Central memory CD8-positive, alpha-beta T cell (primary cell): ENCODE measurements at regions not wholly inside any gene's neighbourhood (a gene's known extent, or its start where the extent isn't known, plus 50 kb on each side); places are given as distances from the start of the nearest gene placed in this dataset.
A peak's percentile ranks its signal among the peaks of the same experiment; 100 is the strongest.

Experiments used
- ATAC-seq: fragments of 150-1000 bp; cut with Tn5 transposase; replicated peaks from 2 replicates; pipeline ENCODE4 v1.10.0; 2022; ENCODE audit warnings: mild to moderate bottlenecking, moderate FRiP score, moderate number of reproducible peaks; ENCODE audit not compliant: poor library complexity, severe bottlenecking; ENCODE audit errors: extremely low read depth
- DNase-seq, 2 donors: peaks; one replicate each; pipeline ENCODE4 v3.0.0; 2021; ENCODE audit warnings: low spot score in 2 of 2
- H3K27ac Mint-ChIP-seq: one replicate; pipeline ENCODE4 v1.8.0; 2022; ENCODE audit warnings: low read depth, mild to moderate bottlenecking, moderate library complexity, mixed read lengths
- H3K27me3 Mint-ChIP-seq: one replicate; pipeline ENCODE4 v1.8.0; 2022; ENCODE audit warnings: mixed read lengths
- H3K36me3 Mint-ChIP-seq: one replicate; pipeline ENCODE4 v1.8.0; 2022; ENCODE audit warnings: mild to moderate bottlenecking, moderate library complexity, mixed read lengths; ENCODE audit not compliant: insufficient read depth
- H3K4me1 Mint-ChIP-seq: one replicate; pipeline ENCODE4 v1.8.0; 2022; ENCODE audit warnings: mixed read lengths
- H3K4me3 Mint-ChIP-seq: one replicate; pipeline ENCODE4 v1.8.0; 2022; ENCODE audit warnings: mild to moderate bottlenecking, moderate library complexity, mixed read lengths
- H3K9me3 Mint-ChIP-seq: one replicate; pipeline ENCODE4 v1.8.0; 2022; ENCODE audit warnings: mixed read lengths

DNA sequence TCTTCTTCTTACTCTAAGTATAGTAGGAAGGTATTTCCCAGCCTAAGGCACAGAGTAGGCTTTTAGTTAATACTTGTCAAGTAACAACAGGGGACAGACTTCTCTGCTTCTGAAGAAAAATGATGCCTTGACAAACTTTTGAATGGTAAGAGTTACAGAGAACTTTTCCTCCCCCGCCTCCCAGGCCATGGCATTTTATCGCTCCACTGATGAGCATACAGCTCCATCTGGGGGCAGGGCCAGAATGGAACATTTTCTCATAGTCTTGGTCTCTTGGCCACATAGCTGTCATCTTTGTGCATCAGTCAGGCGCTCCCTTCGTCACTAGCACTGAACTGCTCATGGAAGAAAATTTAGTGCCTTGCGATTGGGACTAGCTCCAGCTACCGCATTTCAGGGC, 1066.8 kb upstream of the CITED2 start:
- Mint-ChIP-seq H3K36me3 (no peaks in the 10 kb centered on the region), H3K9me3 (no peaks in the 10 kb centered on the region), H3K27ac (no peak overlapping the region), H3K27me3 (no peaks in the 10 kb centered on the region), H3K4me1 (no peaks in the 10 kb centered on the region), H3K4me3 (no peak overlapping the region)
- ATAC-seq (no peak), DNase-seq (no peak)

DNA sequence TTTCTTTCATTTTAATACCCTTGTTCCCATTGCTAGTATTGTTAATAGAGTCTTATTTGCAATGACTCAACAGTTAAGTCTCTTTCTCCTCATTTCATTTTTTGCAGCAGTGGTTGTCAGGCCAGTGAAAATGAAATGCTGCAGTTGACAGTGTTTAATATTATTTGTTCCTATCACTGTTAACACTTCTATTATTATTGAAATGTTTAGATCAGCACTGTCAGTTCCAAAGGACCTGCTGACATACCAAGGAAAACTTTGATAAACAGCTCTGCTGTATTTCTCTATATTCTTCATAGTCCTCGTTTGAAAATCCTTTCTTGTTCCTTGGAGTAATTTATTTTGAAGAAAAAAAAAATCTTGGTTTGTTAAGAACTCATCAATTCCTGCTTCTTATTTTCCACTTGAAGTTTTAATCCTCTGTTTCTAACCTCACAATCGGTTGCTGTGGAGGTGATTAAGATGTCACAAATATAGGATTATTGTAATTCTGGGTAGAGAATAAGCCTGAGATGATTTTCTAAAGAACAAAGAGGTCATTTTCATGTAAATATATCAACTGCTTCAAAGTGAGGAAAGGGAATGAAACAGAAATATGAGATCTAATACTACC, 1065.9 kb upstream of the CITED2 start:
- Mint-ChIP-seq H3K4me1 (no peaks in the 10 kb centered on the region), H3K27ac (peak overlapping the region; percentile 3), H3K9me3 (no peaks in the 10 kb centered on the region), H3K27me3 (no peaks in the 10 kb centered on the region), H3K4me3 (no peak overlapping the region), H3K36me3 (no peaks in the 10 kb centered on the region)
- ATAC-seq (no peak), DNase-seq (no peak)

DNA sequence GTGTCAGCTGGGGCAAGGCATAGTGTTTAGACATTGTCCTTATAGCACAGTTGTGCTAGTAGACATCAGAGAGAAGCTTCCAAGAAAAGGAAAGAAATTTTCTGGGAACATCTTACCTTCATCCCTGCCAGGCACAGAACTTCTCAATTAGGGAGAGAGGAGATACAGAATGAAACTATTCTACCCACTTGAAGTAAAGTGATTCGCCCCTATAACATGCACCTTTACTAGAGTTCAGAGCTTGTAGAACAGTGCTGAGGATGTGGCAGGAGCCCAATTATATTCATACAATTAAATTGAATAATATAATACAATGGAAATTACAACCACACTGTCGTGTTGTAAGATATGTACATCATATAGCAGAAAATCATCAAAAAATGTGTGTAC, 1063.9 kb upstream of the CITED2 start:
- Mint-ChIP-seq H3K27me3 (peaks cover 10% of the 10 kb centered on the region), H3K27ac (no peak overlapping the region), H3K9me3 (no peaks in the 10 kb centered on the region), H3K4me1 (no peaks in the 10 kb centered on the region), H3K36me3 (no peaks in the 10 kb centered on the region), H3K4me3 (no peak overlapping the region)
- DNase-seq, result no peak
- no peak for ATAC-seq

DNA sequence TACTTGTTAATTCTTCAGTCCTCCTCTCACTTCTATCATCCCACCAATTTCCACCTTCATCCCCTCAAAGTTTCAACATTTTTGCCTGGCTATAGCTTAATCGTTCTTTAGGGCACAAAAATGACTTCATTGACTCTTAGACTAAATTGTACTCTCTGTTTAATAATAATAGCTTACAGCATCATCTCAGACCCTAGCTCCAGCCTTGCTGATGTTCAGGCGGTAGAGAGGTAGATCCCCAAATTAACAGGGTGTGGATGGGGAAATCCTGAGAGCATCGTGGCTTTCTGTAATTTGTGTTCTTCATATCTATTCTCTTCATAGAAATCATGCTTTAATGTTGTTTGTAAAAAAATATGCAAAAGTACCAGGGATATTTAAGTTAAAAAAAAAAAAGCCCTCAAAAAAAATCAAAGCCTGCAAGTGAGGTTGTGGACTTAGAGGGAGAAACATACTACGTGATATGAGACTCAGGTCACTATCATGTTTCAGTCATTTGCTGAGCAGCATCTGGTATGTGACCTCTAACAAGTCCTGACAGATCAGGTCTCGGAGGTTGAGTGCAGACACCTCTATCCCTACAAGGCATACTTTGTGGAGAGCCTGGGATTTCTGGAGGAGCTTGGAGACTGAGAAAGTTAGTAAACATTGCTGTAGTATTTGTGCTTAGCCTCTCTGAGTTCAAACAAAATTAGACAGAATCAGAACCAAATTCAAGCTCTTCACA, 1063.3 kb upstream of the CITED2 start:
- no peaks in the 10 kb centered on the region for H3K4me1 Mint-ChIP-seq
- no peaks in the 10 kb centered on the region for H3K9me3 Mint-ChIP-seq

DNA sequence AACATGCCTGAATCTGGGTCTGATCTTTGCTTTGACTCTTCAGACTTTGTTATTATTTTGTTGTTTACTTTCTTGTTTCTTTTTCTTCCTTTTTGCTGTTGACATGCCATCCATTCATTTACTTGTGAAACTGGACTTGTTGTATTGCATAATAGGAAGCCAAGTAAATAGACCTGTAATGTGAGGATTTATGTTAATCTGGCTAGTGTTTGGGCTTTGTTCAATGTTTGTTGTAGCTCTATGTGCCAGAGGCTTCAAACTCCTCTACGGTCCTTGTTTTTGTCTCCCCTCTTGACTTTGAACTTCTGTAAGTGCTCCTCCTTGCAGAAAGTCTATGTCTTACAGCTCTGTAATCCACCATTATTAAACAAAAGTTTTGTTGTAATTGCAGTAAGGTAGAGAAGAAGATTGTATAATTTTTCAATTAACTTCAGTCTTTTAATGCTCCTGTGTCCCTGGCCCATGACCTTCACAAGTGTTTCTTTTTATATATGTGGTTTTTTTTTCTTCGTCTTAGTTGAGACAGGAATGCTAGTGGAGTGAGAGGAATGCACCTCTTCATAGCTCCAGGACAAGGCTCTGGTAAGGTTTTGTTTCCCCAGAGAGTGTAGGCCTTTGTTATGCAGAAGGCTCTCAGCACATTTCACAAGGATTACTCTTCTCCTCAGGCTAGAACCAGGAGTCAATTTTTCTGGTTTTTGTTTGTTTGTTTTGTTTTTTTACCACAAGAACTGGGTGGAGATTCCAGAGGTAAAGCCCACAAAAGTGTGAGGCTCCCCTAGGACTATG, 1061.8 kb upstream of the CITED2 start:
- no peak for ATAC-seq
- peaks cover 19% of the 10 kb centered on the region for H3K27me3 Mint-ChIP-seq
- no peaks in the 10 kb centered on the region for H3K36me3 Mint-ChIP-seq
- DNase-seq, result no peak
- no peak overlapping the region for H3K4me3 Mint-ChIP-seq
- no peaks in the 10 kb centered on the region for H3K4me1 Mint-ChIP-seq
- no peak overlapping the region for H3K27ac Mint-ChIP-seq
- H3K9me3 Mint-ChIP-seq, result no peaks in the 10 kb centered on the region

More for the DNA sequence above, 1063.3 kb upstream of the CITED2 start:
- Mint-ChIP-seq H3K4me3 (no peak overlapping the region), H3K36me3 (no peaks in the 10 kb centered on the region), H3K27me3 (peaks cover 16% of the 10 kb centered on the region), H3K27ac (no peak overlapping the region)
- DNase-seq (no peak), ATAC-seq (no peak)

DNA sequence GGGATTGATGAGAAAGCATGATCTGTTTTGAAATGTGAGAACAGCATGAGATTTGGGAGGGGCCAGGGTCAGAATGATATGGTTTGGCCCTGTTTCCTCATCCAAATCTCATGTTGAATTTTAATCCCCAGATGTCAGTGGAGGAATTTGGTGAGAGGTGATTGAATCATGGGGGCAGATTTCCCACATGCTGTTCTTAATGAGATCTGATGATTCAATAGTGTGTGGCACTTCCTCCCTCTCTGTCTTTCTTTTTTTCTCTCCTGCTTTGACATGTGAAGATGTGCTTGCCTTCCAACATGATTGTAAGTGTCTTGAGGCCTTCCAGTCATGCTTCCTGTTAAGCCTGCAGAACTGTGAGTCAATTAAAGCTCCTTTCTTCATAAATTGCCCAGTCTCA, 1060.3 kb upstream of the CITED2 start:
- ATAC-seq (no peak), DNase-seq (no peak)
- Mint-ChIP-seq H3K27ac (no peak overlapping the region), H3K4me3 (no peak overlapping the region), H3K36me3 (no peaks in the 10 kb centered on the region), H3K27me3 (peaks cover 19% of the 10 kb centered on the region), H3K9me3 (no peaks in the 10 kb centered on the region), H3K4me1 (no peaks in the 10 kb centered on the region)

DNA sequence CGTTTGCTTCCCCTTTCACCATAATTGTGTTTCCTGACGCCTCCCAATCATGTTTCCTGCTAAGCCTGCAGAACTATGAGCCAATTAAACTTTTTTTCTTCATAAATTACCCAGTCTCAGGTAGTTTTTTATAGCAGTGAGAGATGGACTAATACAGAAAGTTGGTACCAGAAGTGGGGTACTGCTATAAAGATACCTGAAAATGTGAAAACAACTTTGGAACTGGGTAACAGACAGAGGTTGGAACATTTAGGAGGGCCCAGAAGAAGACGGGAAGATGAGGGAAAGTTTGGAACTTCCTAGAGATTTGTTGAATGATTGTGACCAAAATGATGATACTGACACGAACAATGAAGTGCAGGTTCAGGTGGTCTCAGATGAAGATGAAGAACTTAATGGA, 1058.6 kb upstream of the CITED2 start:
- Mint-ChIP-seq H3K4me3 (no peak overlapping the region), H3K4me1 (no peaks in the 10 kb centered on the region), H3K27me3 (peaks cover 19% of the 10 kb centered on the region), H3K9me3 (no peaks in the 10 kb centered on the region), H3K36me3 (no peaks in the 10 kb centered on the region), H3K27ac (no peak overlapping the region)
- no peak for DNase-seq
- ATAC-seq, result no peak

DNA sequence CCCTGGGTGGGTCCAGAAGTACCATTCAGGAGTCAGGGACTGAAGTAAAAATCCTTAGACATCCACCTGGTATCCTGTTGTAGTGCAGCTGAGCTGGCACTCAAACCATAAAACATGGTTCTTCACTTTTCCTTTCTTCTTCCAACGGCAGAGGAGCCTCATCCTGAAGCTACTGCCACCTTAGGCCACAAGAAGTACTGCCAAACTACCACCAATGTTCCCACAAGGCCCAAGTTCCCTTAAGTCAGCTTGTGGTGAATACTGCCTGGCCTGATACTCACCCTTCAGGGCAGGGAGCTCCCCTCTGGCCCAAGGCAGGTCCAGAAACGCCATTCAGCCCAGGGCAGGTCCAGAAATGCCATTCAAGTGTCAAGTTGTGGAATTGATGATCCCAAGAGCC, 1053.4 kb upstream of the CITED2 start:
- Mint-ChIP-seq H3K4me1 (no peaks in the 10 kb centered on the region), H3K27me3 (peaks cover 4% of the 10 kb centered on the region), H3K27ac (no peak overlapping the region), H3K4me3 (no peak overlapping the region), H3K36me3 (no peaks in the 10 kb centered on the region), H3K9me3 (no peaks in the 10 kb centered on the region)
- no peak for ATAC-seq
- DNase-seq, result no peak

DNA sequence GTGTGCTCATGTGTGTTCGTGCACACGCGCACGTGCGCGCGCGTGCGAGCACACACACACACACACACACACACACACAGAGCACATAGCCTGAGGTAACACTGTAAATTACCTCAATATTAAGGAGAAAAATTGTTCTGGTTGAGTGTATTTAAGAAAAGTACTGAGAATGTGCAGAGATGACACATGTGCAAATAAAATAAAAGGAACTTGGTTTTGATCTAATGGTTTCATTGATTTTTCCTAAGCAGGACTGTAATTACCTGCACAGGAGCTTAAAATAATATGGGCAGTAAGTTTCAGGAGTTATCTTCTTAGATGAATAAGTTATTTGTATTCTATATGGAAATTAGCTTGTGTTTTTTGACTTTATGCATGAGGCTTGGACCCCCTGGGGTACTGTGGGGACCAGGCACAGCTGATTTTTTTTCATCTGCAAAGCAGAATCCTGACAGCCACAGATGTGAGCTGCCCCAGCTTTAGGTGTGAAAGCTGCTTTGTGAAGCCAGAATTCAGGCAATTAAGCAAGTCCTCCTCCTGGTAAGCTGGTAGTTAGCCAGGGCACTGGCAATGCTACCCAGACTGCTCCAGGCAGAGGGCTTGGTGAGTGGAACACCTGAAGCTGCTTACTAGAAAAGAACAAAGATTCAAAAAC, 1040.6 kb upstream of the CITED2 start:
- Mint-ChIP-seq H3K27me3 (no peaks in the 10 kb centered on the region), H3K27ac (no peak overlapping the region), H3K4me3 (no peak overlapping the region), H3K9me3 (peaks cover 5% of the 10 kb centered on the region), H3K36me3 (no peaks in the 10 kb centered on the region), H3K4me1 (no peaks in the 10 kb centered on the region)
- ATAC-seq, result no peak
- DNase-seq, result no peak

DNA sequence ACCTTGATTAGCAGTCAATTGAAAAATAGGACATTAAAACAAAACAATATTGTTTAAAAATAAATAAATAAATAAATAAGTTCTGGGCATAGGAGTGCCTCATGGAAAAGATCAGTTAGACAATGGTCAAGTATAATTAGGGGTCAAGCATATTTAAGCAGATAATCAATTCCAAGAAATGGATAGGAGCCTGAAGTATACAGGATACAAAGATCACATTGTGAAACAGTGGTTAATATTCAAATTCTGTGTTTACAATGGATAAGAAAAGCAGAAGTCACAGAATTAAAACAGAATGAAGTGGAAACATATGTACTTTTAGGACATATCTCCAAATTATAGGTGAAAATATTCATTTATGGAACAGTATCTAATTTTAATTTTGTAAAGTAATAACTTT, 1028.6 kb upstream of the CITED2 start:
- Mint-ChIP-seq H3K27me3 (peaks cover 11% of the 10 kb centered on the region), H3K27ac (no peak overlapping the region), H3K36me3 (no peaks in the 10 kb centered on the region), H3K9me3 (no peaks in the 10 kb centered on the region), H3K4me1 (no peaks in the 10 kb centered on the region), H3K4me3 (no peak overlapping the region)
- DNase-seq (no peak), ATAC-seq (no peak)

DNA sequence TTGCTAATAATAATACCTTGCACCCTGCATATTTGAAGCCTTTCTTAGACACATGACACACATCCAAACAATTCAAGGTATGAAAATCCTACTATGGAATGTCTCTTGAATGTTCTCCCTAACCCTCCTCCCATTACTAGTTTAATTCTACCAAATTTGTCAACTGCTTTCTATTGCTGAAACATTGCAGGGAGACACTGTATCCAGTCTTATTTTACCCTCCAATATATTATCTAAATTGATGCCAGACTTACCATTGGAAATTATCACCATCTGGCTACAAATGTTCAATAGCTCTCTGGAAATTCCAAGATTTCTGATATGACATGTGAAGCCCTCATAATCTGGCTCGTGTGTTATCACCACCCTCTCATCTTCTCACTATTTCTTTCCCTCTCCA, 1027.3 kb upstream of the CITED2 start:
- no peaks in the 10 kb centered on the region for H3K4me1 Mint-ChIP-seq
- DNase-seq (no peak), ATAC-seq (no peak)
- H3K4me3 Mint-ChIP-seq, result no peak overlapping the region
- H3K36me3 Mint-ChIP-seq, result no peaks in the 10 kb centered on the region
- no peaks in the 10 kb centered on the region for H3K27me3 Mint-ChIP-seq
- H3K27ac Mint-ChIP-seq, result no peak overlapping the region
- H3K9me3 Mint-ChIP-seq, result no peaks in the 10 kb centered on the region

DNA sequence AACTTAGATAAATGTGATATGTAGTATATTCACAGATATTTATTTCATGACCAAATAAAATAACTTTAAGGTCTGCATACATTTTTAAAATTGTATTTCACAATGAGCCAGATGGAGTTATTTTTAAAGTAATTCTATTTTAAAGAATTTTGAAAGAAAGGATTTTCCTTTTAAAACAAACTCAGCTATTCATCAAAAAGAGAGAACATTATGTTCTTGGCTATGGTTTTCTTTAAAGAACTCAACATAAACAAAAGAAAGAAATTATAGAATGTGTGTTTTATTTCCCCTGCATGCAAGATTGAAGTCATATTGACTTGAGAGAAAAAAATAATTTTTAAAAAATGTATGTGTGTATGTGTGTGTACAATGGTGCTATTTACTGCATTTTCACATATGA, 1023.6 kb upstream of the CITED2 start:
- DNase-seq (no peak), ATAC-seq (no peak)
- H3K27me3 Mint-ChIP-seq, result no peaks in the 10 kb centered on the region
- H3K4me1 Mint-ChIP-seq, result no peaks in the 10 kb centered on the region
- H3K27ac Mint-ChIP-seq, result no peak overlapping the region
- H3K9me3 Mint-ChIP-seq, result no peaks in the 10 kb centered on the region
- no peak overlapping the region for H3K4me3 Mint-ChIP-seq
- no peaks in the 10 kb centered on the region for H3K36me3 Mint-ChIP-seq
